ENCODE measurements at regions not wholly inside any gene's neighbourhood (a gene's known extent, or its start where the extent isn't known, plus 50 kb on each side); places are given as distances from the start of the nearest gene placed in this dataset.

DNA sequence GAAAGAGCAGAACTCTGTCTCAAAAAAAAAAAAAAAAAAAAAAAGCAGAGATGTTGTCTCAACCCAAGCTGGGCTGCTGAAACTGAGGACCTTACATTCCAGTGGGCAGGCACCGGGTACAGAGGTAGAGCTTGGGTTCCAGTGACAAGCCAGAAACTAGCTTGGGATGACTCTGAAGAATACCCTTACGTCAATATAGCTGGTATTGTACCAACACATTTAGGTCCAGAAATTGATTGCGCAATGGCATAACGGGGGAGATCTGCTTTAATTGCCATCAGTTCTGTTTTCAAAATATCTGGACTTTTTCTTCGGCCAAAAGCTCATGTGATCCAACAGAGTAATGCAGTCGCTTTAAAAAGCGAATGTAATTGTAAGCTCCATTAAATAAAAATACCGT lies 103.1 kb upstream of the UBL3 start:
- Histone ChIP-seq H3K4me2 (no peak overlapping the region), H3K79me2 (ENCODE audit: insufficient read depth) (no peaks in the 10 kb centered on the region), H3F3A (replicated peaks; ENCODE audit: insufficient read depth) (no peaks in the 10 kb centered on the region), H4K20me1 (ENCODE audit: insufficient read depth) (no peaks in the 10 kb centered on the region), H3K9ac (no peak overlapping the region), H3K27me3 (ENCODE audit: insufficient read depth) (no peaks in the 10 kb centered on the region; the same call in 1 of the 2 replicates), H3K9me2 (no peaks in the 10 kb centered on the region), H3K4me1 (ENCODE audit: control insufficient read depth in 1 of 2, insufficient read depth in 2 of 2, low read depth in 1 of 2, low read length in 1 of 2) (peaks cover 0 to 2% of the 10 kb centered on the region in 2 experiments; a peak in 1 of 4 replicates), H3K27ac (ENCODE audit: low read depth in 2 of 2, low read length in 1 of 2) (no peak overlapping the region), H2AFZ (ENCODE audit: low read depth) (no peak overlapping the region), H3K9me3 (no peaks in the 10 kb centered on the region), H3K4me3 (ENCODE audit: low read depth in 2 of 2, low read length in 1 of 2) (no peak overlapping the region), H3K36me3 (replicated peaks in 1 of 2; ENCODE audit: control insufficient read depth in 1 of 2, insufficient read depth in 2 of 2, low read length in 1 of 2) (no peaks in the 10 kb centered on the region)
- WGBS (ENCODE audit: low lambda C conversion rate) = 62% methylated on average over 8 of the region's 8 CpGs
- DNase-seq = no peak
- TF ChIP-seq RAD21 (IDR thresholded peaks at IDR 0.05; ENCODE audit: low read length) = no peak
- no peak for TF ChIP-seq IRF3 (IDR thresholded peaks at IDR 0.05; ENCODE audit: low read depth, low read length)
- no peak for TF ChIP-seq FOXM1 (IDR thresholded peaks at IDR 0.05; ENCODE audit: low read depth)
- TF ChIP-seq RFX5 (IDR thresholded peaks at IDR 0.05; ENCODE audit: low read length) = no peak
- no peak for TF ChIP-seq CTCF (IDR thresholded peaks at IDR 0.05)
- TF ChIP-seq EP300 (IDR thresholded peaks at IDR 0.05; ENCODE audit: borderline replicate concordance in 1 of 2, low read depth in 1 of 2, low read length in 1 of 2) = no peak
- no peak for TF ChIP-seq RCOR1 (IDR thresholded peaks at IDR 0.05; ENCODE audit: low read length)
- TF ChIP-seq FOXJ3 (CRISPR knock-in tag; IDR thresholded peaks at IDR 0.05) = no peak
- no peak for TF ChIP-seq POLR2AphosphoS5 (IDR thresholded peaks at IDR 0.05; ENCODE audit: low read depth, low read length)
- CTCF ChIA-PET = interaction anchor here (1.2 kb wide), 1 partner anchor 12 kb away, joined by 5 read pairs; no protein-coding TSS in a partner anchor
- POLR2A ChIA-PET = interaction anchor here (0.6 kb wide), 1 partner anchor 103 kb away, joined by 3 read pairs; the partner anchor contains the start of gene UBL3

DNA sequence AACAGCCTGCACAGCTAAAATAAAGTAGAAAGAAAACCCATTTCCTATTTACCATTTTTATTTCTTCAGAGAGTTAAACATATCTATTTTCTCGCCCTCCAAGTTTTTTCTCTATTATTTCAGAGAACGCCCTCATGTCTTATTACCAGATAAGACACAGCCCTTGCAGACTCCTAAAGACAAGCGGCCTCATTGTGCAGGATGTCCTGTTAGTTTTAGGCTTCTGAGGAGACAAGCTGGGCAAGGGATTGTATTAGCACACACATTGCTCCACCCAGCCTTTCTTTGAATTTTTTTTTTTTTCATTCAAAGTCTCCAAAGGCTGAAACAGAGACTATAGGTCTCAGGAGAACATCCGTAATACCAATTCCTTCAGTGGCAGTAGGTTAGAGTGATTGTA lies 101.8 kb upstream of the UBL3 start:
- no peak for DNase-seq
- 72% methylated on average over 4 of the region's 4 CpGs for WGBS (ENCODE audit: low lambda C conversion rate)
- no peak overlapping the region for H3K9ac ChIP-seq
- no peaks in the 10 kb centered on the region for H4K20me1 ChIP-seq (ENCODE audit: insufficient read depth)
- no peaks in the 10 kb centered on the region for H3K9me3 ChIP-seq
- no peaks in the 10 kb centered on the region for H3K79me2 ChIP-seq (ENCODE audit: insufficient read depth)
- no peak overlapping the region for H3K4me2 ChIP-seq
- no peaks in the 10 kb centered on the region for H3K36me3 ChIP-seq (replicated peaks in 1 of 2; ENCODE audit: control insufficient read depth in 1 of 2, insufficient read depth in 2 of 2, low read length in 1 of 2)
- ChIA-PET POLR2A (no interaction called here), CTCF (no interaction called here)
- no peaks in the 10 kb centered on the region; the same call in 1 of the 2 replicates for H3K27me3 ChIP-seq (ENCODE audit: insufficient read depth)
- no peak overlapping the region for H3K4me3 ChIP-seq (ENCODE audit: low read depth in 2 of 2, low read length in 1 of 2)
- no peaks in the 10 kb centered on the region for H3F3A ChIP-seq (replicated peaks; ENCODE audit: insufficient read depth)
- peaks cover 0 to 2% of the 10 kb centered on the region in 2 experiments; a peak in 1 of 4 replicates for H3K4me1 ChIP-seq (ENCODE audit: control insufficient read depth in 1 of 2, insufficient read depth in 2 of 2, low read depth in 1 of 2, low read length in 1 of 2)
- H2AFZ ChIP-seq (ENCODE audit: low read depth) = no peak overlapping the region
- H3K9me2 ChIP-seq = no peaks in the 10 kb centered on the region
- H3K27ac ChIP-seq (ENCODE audit: low read depth in 2 of 2, low read length in 1 of 2) = no peak overlapping the region
- TF ChIP-seq TCF12 (IDR thresholded peaks at IDR 0.05) (no peak), POLR2AphosphoS5 (IDR thresholded peaks at IDR 0.05; ENCODE audit: low read depth, low read length) (no peak), SIN3A (IDR thresholded peaks at IDR 0.05; ENCODE audit: borderline replicate concordance, low read depth, low read length) (no peak), EP300 (IDR thresholded peaks at IDR 0.05; ENCODE audit: borderline replicate concordance in 1 of 2, low read depth in 1 of 2, low read length in 1 of 2) (no peak), FOSL2 (IDR thresholded peaks at IDR 0.05; ENCODE audit: borderline replicate concordance, low read depth) (no peak), FOXJ3 (CRISPR knock-in tag; IDR thresholded peaks at IDR 0.05) (no peak), RAD21 (IDR thresholded peaks at IDR 0.05; ENCODE audit: low read length) (no peak), MEF2A (IDR thresholded peaks at IDR 0.05; ENCODE audit: borderline replicate concordance, low read depth) (no peak)
- TF ChIP-seq, protein P1, sequence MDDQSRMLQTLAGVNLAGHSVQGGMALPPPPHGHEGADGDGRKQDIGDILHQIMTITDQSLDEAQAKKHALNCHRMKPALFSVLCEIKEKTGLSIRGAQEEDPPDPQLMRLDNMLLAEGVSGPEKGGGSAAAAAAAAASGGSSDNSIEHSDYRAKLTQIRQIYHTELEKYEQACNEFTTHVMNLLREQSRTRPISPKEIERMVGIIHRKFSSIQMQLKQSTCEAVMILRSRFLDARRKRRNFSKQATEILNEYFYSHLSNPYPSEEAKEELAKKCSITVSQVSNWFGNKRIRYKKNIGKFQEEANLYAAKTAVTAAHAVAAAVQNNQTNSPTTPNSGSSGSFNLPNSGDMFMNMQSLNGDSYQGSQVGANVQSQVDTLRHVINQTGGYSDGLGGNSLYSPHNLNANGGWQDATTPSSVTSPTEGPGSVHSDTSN (IDR thresholded peaks at IDR 0.05) = no peak

Measured in SK-N-SH (cell line).